ENCODE measurements at regions not wholly inside any gene's neighbourhood (a gene's known extent, or its start where the extent isn't known, plus 50 kb on each side); places are given as distances from the start of the nearest gene placed in this dataset.
"Not testable (repeated sequence)": the region's sequence is repeated elsewhere in the genome, so short reads cannot be mapped to it uniquely, and the experiment has no call there.

GRCh38 chr12:34304546-34304945 is 282.2 kb downstream of the ALG10 start:
- H3K27ac ChIP-seq = no peak overlapping the region
- TF ChIP-seq, protein P1, sequence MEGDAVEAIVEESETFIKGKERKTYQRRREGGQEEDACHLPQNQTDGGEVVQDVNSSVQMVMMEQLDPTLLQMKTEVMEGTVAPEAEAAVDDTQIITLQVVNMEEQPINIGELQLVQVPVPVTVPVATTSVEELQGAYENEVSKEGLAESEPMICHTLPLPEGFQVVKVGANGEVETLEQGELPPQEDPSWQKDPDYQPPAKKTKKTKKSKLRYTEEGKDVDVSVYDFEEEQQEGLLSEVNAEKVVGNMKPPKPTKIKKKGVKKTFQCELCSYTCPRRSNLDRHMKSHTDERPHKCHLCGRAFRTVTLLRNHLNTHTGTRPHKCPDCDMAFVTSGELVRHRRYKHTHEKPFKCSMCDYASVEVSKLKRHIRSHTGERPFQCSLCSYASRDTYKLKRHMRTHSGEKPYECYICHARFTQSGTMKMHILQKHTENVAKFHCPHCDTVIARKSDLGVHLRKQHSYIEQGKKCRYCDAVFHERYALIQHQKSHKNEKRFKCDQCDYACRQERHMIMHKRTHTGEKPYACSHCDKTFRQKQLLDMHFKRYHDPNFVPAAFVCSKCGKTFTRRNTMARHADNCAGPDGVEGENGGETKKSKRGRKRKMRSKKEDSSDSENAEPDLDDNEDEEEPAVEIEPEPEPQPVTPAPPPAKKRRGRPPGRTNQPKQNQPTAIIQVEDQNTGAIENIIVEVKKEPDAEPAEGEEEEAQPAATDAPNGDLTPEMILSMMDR (conservative IDR thresholded peaks at IDR 0.05) = no peak

DNA sequence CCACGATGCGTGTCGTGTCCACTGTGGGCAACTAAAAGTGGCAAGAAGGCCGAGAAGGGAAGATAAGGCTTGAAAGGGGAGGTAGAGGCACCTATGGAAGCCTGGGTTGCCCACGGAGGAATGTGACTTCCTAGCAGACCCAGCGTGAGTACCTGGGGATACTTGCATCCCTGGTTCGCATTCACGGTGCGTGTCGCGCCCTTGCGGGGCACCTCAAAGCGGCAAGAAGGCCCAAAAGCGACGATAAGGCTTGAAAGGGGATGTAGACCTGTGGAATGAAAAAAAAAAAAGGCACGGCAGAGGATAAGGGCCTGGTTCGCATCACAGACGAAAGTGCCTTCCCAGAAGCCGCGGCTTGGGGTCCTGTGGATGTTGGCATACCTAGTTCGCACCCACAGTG is 282.9 kb downstream of the ALG10 start:
- no peak overlapping the region for H3K27ac ChIP-seq
- TF ChIP-seq, protein P1 (conservative IDR thresholded peaks at IDR 0.05) = no peak

- TF ChIP-seq, protein P1 (conservative IDR thresholded peaks at IDR 0.05) = no peak
- no peak overlapping the region for H3K27ac ChIP-seq
Measured at GRCh38 chr12:34306133-34306830, 284.0 kb downstream of the ALG10 start.

- not testable (repeated sequence) for H3K27ac ChIP-seq
Measured at GRCh38 chr12:34309806-34310804, 287.8 kb downstream of the ALG10 start.

DNA sequence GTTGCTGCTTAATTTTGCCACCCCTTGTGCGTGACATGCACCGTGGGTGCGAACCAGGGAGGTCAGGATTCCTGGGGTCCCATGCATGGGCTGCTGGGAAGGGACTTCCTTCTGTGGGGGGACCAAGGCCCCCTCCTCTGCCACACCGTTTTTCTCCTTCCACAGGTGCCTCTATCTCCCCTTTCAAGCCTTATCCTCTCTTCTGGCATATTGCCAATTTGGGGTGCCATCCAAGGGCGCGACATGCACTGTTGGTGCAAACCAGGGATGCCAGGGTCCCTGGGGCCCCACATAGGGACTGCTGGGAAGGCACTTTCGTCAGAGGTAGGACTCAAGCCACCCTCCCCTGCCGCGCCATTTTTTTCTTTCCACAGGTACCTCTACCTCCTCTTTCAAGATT is 289.0 kb downstream of the ALG10 start:
- H3K27ac ChIP-seq = no peak overlapping the region
- TF ChIP-seq, protein P1 (conservative IDR thresholded peaks at IDR 0.05) = no peak

DNA sequence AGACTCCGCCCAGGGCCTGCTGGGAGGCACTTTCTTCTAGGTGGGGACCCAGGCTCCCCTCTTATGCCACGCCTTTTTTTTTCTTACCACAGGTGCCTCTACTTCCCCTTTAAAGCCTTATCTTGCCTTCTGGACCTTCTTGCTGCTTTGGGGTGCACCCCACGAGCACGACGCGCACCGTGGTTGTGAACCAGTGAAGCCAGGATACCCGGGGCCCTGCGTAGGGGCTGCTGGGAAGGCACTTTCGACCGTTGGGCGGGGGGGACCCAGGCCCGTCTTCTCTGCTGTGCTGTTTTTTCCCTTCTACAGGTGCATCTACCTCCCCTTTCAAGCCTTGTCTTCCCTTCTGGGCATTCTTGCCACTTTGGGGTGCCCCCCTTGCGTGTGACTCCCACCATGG is 305.4 kb downstream of the ALG10 start:
- no peak overlapping the region for H3K27ac ChIP-seq
- TF ChIP-seq, protein P1 (conservative IDR thresholded peaks at IDR 0.05) = no peak

DNA sequence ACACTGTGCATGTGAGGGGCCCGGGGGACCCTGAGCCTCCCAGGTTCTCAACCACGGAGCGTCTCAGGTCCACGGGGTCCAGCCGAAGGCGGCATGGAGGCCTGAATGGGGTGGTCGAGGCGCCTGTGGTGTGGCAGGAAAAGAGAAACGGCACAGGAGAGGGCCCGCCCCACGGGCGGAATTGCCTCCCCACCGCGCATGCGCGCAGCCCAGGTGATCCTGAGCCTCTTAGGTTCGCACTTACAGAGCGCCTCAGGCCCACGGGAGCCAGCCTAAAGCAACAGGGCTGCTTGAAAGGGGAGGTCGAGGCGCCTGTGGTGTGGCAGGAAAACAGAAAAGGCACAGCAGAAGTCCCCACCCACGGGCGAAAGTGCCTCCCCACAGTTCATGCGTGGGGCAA is 311.0 kb downstream of the ALG10 start:
- TF ChIP-seq, protein P1 (conservative IDR thresholded peaks at IDR 0.05) = no peak

More for the DNA sequence above, 311.0 kb downstream of the ALG10 start:
- no peak overlapping the region for H3K27ac ChIP-seq

Data from VCaP (cell line).